Esophagus muscularis mucosa (tissue), 4 donors: ENCODE measurements at regions not wholly inside any gene's neighbourhood (a gene's known extent, or its start where the extent isn't known, plus 50 kb on each side); places are given as distances from the start of the nearest gene placed in this dataset.

Source experiments
- DNase-seq: peaks from one replicate; pipeline ENCODE4 v3.0.0-alpha.2; 2017; ENCODE audit errors: extremely low spot score
- H3K27ac ChIP-seq, 4 donors: fragments of 200-600 bp; sonication (generic); replicated peaks in 1 of 4; 1 replicate in 3 of 4; 2 replicates in 1 of 4; pipeline ENCODE4 v1.5.1; 2016 to 2019; ENCODE audit warnings: mild to moderate bottlenecking in 1 of 4
- H3K27me3 ChIP-seq, 4 donors: fragments of 200-600 bp; sonication (generic); one replicate each; pipeline versions ENCODE4 v1.5.1 to v1.6.0; 2016 to 2019
- H3K36me3 ChIP-seq, 4 donors: fragments of 200-600 bp; sonication (generic); one replicate each; pipeline ENCODE4 v1.5.1; 2016 to 2019
- H3K4me1 ChIP-seq, 4 donors: fragments of 200-600 bp; sonication (generic); one replicate each; pipeline ENCODE4 v1.5.1; 2016 to 2019
- H3K4me3 ChIP-seq, 4 donors: fragments of 200-600 bp; sonication (generic); 1 replicate in 2 of 4; 2 replicates in 2 of 4; pipeline ENCODE4 v1.5.1; 2016 to 2019; ENCODE audit warnings: mild to moderate bottlenecking in 4 of 4, moderate library complexity in 1 of 4
- H3K9me3 ChIP-seq, 4 donors: fragments of 200-600 bp; sonication (generic); 1 replicate in 3 of 4; 2 replicates in 1 of 4; pipeline ENCODE4 v1.5.1; 2016 to 2019
- EP300 ChIP-seq: sonication (generic); formaldehyde crosslinking; IDR thresholded peaks from one replicate; pipeline ENCODE4 v1.6.1; 2017; ENCODE audit warnings: antibody characterized with exemption
- POLR2A ChIP-seq: fragments of 450-650 bp; IDR thresholded peaks from one replicate; pipeline ENCODE4 v1.6.1; 2017; ENCODE audit warnings: antibody characterized with exemption, moderate library complexity, mild to moderate bottlenecking, low read depth
- POLR2AphosphoS5 ChIP-seq, 2 donors: sonication (generic); formaldehyde crosslinking; IDR thresholded peaks; one replicate each; pipeline ENCODE4 v1.6.1; 2017; ENCODE audit warnings: antibody characterized with exemption in 2 of 2
- WGBS: methylation state at CpG from one replicate; pipeline ENCODE4 v1.1.5; 2018; 5-methylcytosine and 5-hydroxymethylcytosine counted together
- intact Hi-C: fragments of 100-400 bp; cut with DNase I; formaldehyde crosslinking; loops from one replicate; pipeline ENCODE4 v1.15.1; 2023
- TF ChIP-seq, protein P1 (sequence below), 3 experiments: fragments of 200-600 bp in 2 of 3; fragments of 450-650 bp in 1 of 3; sonication (generic) in 2 of 3; IDR thresholded peaks; one replicate each; pipeline ENCODE4 v1.5.1; 2017 to 2019; ENCODE audit warnings: antibody characterized with exemption in 3 of 3, mild to moderate bottlenecking in 2 of 3, moderate library complexity in 1 of 3

DNA sequence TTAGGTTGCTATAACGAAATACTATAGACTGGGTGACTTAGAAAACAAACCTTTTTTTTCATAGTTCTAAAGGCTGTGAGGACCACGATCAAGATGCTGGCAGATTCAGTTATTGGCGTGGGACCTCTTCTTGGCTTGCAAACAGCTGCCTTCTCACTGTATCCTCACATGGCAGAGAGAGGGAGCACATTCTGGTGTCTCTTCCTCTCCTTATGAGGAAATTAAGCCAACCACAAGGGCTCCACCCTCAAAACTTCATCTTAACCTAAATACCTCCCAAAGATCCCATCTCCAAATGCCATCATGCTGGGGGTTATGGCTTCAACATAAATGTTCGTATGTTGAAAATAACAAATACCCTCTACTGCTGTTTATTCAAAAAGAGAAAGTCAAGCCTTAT lies 197.1 kb downstream of the CEMIP2 start:
- 93% methylated on average over 2 of the region's 4 CpGs for WGBS
- H3K4me3 ChIP-seq: no peak overlapping the region
- no peaks in the 10 kb centered on the region for H3K36me3 ChIP-seq
- H3K27ac ChIP-seq: no peak overlapping the region
- TF ChIP-seq POLR2A (no peak), EP300 (no peak), POLR2AphosphoS5 (IDR thresholded peaks at IDR 0.05) (no peak)
- TF ChIP-seq, protein P1, sequence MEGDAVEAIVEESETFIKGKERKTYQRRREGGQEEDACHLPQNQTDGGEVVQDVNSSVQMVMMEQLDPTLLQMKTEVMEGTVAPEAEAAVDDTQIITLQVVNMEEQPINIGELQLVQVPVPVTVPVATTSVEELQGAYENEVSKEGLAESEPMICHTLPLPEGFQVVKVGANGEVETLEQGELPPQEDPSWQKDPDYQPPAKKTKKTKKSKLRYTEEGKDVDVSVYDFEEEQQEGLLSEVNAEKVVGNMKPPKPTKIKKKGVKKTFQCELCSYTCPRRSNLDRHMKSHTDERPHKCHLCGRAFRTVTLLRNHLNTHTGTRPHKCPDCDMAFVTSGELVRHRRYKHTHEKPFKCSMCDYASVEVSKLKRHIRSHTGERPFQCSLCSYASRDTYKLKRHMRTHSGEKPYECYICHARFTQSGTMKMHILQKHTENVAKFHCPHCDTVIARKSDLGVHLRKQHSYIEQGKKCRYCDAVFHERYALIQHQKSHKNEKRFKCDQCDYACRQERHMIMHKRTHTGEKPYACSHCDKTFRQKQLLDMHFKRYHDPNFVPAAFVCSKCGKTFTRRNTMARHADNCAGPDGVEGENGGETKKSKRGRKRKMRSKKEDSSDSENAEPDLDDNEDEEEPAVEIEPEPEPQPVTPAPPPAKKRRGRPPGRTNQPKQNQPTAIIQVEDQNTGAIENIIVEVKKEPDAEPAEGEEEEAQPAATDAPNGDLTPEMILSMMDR (IDR thresholded peaks at IDR 0.05): no peak
- no peaks in the 10 kb centered on the region for H3K9me3 ChIP-seq
- no peaks in the 10 kb centered on the region for H3K27me3 ChIP-seq
- no peaks in the 10 kb centered on the region for H3K4me1 ChIP-seq
- no peak for DNase-seq
- intact Hi-C loops: loop anchor here (10.0 kb wide), 1 partner anchor 96 kb away; no protein-coding TSS in a partner anchor

DNA sequence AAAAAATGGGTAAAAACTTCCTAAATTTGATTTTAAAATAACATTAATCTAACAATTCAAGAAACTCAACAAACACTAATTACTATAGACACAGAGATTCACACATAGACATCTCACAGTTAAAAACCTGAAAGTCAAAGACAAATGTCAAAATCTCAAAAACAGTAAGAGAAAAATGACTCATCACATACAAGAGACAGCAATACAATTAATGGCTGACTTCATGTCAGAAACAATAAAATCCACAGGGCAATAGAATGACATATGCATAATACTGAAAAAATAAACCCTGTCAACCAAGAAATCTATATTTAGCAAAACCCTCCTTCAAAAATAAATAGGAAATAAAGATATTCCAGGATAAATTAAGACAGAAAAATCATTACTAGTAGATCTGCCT lies 200.4 kb downstream of the CEMIP2 start:
- no peaks in the 10 kb centered on the region for H3K36me3 ChIP-seq
- TF ChIP-seq, protein P1 (IDR thresholded peaks at IDR 0.05): no peak
- intact Hi-C loops: no loop called here
- H3K4me1 ChIP-seq: no peaks in the 10 kb centered on the region
- no peaks in the 10 kb centered on the region for H3K27me3 ChIP-seq
- H3K27ac ChIP-seq: no peak overlapping the region
- no peak overlapping the region for H3K4me3 ChIP-seq
- H3K9me3 ChIP-seq: no peaks in the 10 kb centered on the region
- DNase-seq: no peak

DNA sequence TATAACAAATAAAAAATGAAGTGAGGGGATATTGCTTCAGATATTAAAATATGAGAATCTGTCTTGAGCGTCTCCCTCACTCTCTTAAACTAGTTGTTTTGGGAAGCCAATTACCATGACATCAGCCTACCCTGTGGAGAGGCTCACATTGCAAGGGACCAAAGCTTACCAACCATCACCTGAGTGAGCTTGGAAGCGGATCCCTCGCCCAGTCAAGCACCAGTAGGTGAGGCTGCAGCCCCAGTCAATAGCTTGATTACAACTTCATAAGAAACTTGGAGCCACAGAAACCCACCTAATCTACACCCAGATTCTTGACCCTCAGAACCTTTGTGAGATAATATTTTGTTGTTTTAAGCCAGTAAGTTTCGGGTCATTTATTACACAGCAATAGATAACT lies 206.2 kb downstream of the CEMIP2 start:
- no peak for TF ChIP-seq POLR2A
- TF ChIP-seq POLR2AphosphoS5 (IDR thresholded peaks at IDR 0.05): no peak
- TF ChIP-seq, protein P1 (IDR thresholded peaks at IDR 0.05): no peak
- TF ChIP-seq EP300: no peak
- H3K36me3 ChIP-seq: no peaks in the 10 kb centered on the region
- intact Hi-C loops: no loop called here
- DNase-seq: no peak
- H3K27ac ChIP-seq: no peak overlapping the region
- H3K4me3 ChIP-seq: no peak overlapping the region
- H3K27me3 ChIP-seq: no peaks in the 10 kb centered on the region
- no peaks in the 10 kb centered on the region for H3K9me3 ChIP-seq
- H3K4me1 ChIP-seq: no peaks in the 10 kb centered on the region
- 84% methylated on average over 4 of the region's 4 CpGs for WGBS

DNA sequence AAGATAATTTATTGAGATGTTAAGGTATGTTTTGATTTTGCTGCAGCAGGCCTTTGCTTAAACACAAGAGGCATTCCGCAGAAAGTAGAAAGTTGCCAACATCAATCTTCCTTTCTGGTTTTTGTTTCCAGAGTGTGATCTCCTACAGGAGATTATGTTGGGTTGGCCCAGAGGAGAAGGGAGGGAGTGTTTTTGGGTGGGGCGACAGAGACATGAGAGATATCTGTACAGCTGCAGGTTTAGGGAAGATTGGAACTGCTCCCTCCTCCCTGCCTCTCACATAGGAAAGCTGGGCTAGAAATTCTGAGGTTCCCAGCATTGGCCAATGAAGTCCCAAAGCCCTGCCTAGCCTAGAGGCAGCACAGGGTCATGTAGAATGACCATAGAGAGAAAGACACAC lies 211.0 kb downstream of the CEMIP2 start:
- H3K27ac ChIP-seq: no peak overlapping the region
- no peaks in the 10 kb centered on the region for H3K9me3 ChIP-seq
- TF ChIP-seq, protein P1 (IDR thresholded peaks at IDR 0.05): no peak
- TF ChIP-seq EP300: no peak
- TF ChIP-seq POLR2A: no peak
- no peak for TF ChIP-seq POLR2AphosphoS5 (IDR thresholded peaks at IDR 0.05)
- DNase-seq: no peak
- no peak overlapping the region for H3K4me3 ChIP-seq
- intact Hi-C loops: no loop called here
- no peaks in the 10 kb centered on the region for H3K4me1 ChIP-seq
- peaks cover 0 to 7% (median 0%) of the 10 kb centered on the region in 4 donors for H3K27me3 ChIP-seq
- 52% methylated on average over 2 of the region's 2 CpGs for WGBS
- no peaks in the 10 kb centered on the region for H3K36me3 ChIP-seq

DNA sequence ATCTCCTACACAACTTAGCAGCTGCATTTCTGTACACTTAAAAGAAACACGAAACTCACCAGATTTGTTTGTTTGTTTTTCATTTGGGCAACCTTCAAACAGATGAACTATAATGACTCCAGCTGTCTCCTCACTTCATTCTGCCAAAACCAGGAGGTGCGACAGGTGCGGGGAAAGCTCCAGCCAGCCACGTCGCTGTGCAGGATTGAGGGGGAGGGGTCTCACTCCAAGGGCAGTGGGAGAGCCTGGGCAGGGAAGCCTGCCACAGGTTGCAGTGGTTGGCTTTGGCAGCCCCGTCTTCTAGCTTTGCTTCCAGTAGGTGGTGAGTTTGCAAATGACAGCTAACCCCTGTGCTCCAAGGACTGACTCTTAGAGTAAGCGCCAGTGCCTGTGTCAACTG lies 215.8 kb downstream of the CEMIP2 start:
- WGBS: 34% methylated on average over 2 of the region's 7 CpGs
- Histone ChIP-seq H3K27ac (no peak overlapping the region), H3K4me3 (no peak overlapping the region), H3K4me1 (no peaks in the 10 kb centered on the region), H3K36me3 (no peaks in the 10 kb centered on the region), H3K27me3 (peaks cover 0 to 8% (median 0%) of the 10 kb centered on the region in 4 donors), H3K9me3 (no peaks in the 10 kb centered on the region)
- TF ChIP-seq, protein P1 (IDR thresholded peaks at IDR 0.05): no peak
- intact Hi-C loops: no loop called here
- no peak for DNase-seq
